Hepatocyte (in vitro differentiated cells): ENCODE measurements at regions not wholly inside any gene's neighbourhood (a gene's known extent, or its start where the extent isn't known, plus 50 kb on each side); places are given as distances from the start of the nearest gene placed in this dataset.

Source experiments
- CTCF ChIP-seq: fragments of 200-600 bp; sonication (generic); IDR thresholded peaks from 2 replicates; pipeline ENCODE4 v1.5.1; 2016; ENCODE audit warnings: antibody characterized with exemption, mild to moderate bottlenecking; ENCODE audit not compliant: poor library complexity
- EZH2 ChIP-seq: fragments of 200-600 bp; sonication (generic); IDR thresholded peaks from 2 replicates; pipeline ENCODE4 v1.6.1; 2016; ENCODE audit warnings: antibody characterized with exemption, mild to moderate bottlenecking, borderline replicate concordance
- EZH2phosphoT487 ChIP-seq: fragments of 200-600 bp; sonication (generic); IDR thresholded peaks from one replicate; pipeline ENCODE4 v1.6.1; 2018; ENCODE audit warnings: antibody characterized with exemption, mild to moderate bottlenecking, low read depth, moderate library complexity; ENCODE audit not compliant: unreplicated experiment, severe bottlenecking

- TF ChIP-seq EZH2 (no peak), CTCF (no peak), EZH2phosphoT487 (no peak)
Measured at GRCh38 chr1:64398936-64399335, 71.0 kb upstream of the CACHD1 start.
